GOT3 (cell line): ENCODE measurements at regions not wholly inside any gene's neighbourhood (a gene's known extent, or its start where the extent isn't known, plus 50 kb on each side); places are given as distances from the start of the nearest gene placed in this dataset.
"Not testable (repeated sequence)": the region's sequence is repeated elsewhere in the genome, so short reads cannot be mapped to it uniquely, and the experiment has no call there.

Experiments used
- DNase-seq: peaks from one replicate; lab custom pipeline; 2025; ENCODE audit warnings: mixed read lengths; lab: John Stamatoyannopoulos, UW

- DNase-seq: no peak
These were observed 112.4 kb upstream of the ALDH1A3 start for GRCh38 chr15:100767001-100767825.

GRCh38 chr15:100768501-100768931, 111.1 kb upstream of the ALDH1A3 start:
- no peak for DNase-seq

- DNase-seq: no peak
These were observed 110.3 kb upstream of the ALDH1A3 start for GRCh38 chr15:100769043-100769974.

- no peak for DNase-seq
These were observed 109.7 kb upstream of the ALDH1A3 start for GRCh38 chr15:100769975-100770340.

GRCh38 chr15:100770661-100771584, 108.7 kb upstream of the ALDH1A3 start:
- DNase-seq: no peak

GRCh38 chr15:100771746-100772145, 107.9 kb upstream of the ALDH1A3 start:
- no peak for DNase-seq

- no peak for DNase-seq
These were observed 107.2 kb upstream of the ALDH1A3 start for GRCh38 chr15:100772478-100772877.

GRCh38 chr15:100772892-100773520, 106.6 kb upstream of the ALDH1A3 start:
- DNase-seq: no peak

- DNase-seq: not testable (repeated sequence)
These were observed 105.6 kb upstream of the ALDH1A3 start for GRCh38 chr15:100774044-100774443.

- DNase-seq: no peak
These were observed 103.9 kb upstream of the ALDH1A3 start for GRCh38 chr15:100775581-100776185.

GRCh38 chr15:100777821-100778220, 101.8 kb upstream of the ALDH1A3 start:
- no peak for DNase-seq

GRCh38 chr15:100778831-100779288, 100.8 kb upstream of the ALDH1A3 start:
- DNase-seq: no peak

- DNase-seq: no peak
These were observed 100.1 kb upstream of the ALDH1A3 start for GRCh38 chr15:100779331-100780207.

- no peak for DNase-seq
These were observed 99.3 kb upstream of the ALDH1A3 start for GRCh38 chr15:100780208-100780800.

GRCh38 chr15:100781061-100781960, 98.3 kb upstream of the ALDH1A3 start:
- no peak for DNase-seq

- DNase-seq: no peak
These were observed 97.6 kb upstream of the ALDH1A3 start for GRCh38 chr15:100781961-100782530.

- DNase-seq: no peak
These were observed 96.3 kb upstream of the ALDH1A3 start for GRCh38 chr15:100783291-100783690.
